HG03558 (cell line): ENCODE measurements at regions not wholly inside any gene's neighbourhood (a gene's known extent, or its start where the extent isn't known, plus 50 kb on each side); places are given as distances from the start of the nearest gene placed in this dataset.

ENCODE experiments used
- ATAC-seq: cut with Tn5 transposase; IDR thresholded peaks from one replicate; pipeline ENCODE4 v1.9.1; 2021; ENCODE audit warnings: moderate number of reproducible peaks; ENCODE audit not compliant: unreplicated experiment; ENCODE audit errors: extremely low read depth

DNA sequence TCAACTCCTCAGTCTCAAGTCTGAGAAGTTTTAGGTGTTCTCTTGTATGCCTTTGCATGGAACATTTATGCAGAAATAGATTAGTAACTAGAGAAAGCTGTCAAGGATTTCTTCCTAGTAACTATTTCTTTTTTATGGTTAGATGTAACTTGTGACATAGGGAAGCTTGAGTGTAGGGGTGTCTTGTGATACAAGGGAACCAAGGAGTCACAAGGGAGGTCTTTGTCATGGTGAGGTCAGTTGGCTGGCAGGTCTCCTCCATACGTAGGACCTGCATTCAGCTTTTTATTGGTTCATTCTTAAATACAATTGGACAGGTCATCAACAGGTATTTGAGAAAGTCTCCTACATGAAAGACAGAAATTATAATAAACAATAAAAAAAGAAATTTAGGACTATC lies 394.0 kb upstream of the CCDC196 start:
- ATAC-seq, result no peak

- ATAC-seq, result no peak
Observed at GRCh38 chr14:66092748-66093147, 393.4 kb upstream of the CCDC196 start.

DNA sequence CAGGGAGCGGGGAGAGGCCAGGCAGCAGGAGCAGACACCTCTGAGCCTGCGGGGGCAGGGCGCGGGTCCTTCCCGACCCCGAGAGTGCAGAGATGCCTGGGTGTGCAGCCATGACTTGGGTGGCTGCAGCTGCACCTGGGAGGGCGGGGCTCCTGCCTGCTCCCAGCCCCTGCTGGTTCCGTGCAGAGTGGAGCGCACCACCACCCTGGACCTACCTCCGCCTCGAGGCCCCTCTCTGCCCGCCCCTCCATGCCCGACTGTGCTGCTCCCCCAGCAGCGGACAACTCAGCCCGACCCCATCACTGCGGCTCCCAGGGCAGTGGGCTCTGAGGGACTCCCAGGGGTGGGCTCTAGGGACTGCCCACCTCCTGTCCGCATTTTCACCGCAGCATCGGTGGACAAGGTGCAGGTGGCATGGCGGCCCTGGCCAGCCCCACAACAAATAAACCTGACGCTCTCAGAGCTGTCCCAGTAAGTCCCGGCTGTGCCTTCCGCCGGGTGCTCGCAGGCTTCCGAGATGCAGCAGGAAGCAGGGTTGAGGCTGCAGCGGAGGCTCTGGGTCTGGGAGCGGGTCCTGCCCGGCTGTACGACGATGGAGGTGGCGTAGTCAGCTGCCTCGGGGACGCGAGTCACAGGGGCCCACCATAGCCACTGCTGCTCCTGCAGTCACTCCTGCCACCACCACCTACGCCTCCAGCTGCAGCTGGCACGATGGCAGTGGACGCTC lies 392.0 kb upstream of the CCDC196 start:
- no peak for ATAC-seq

DNA sequence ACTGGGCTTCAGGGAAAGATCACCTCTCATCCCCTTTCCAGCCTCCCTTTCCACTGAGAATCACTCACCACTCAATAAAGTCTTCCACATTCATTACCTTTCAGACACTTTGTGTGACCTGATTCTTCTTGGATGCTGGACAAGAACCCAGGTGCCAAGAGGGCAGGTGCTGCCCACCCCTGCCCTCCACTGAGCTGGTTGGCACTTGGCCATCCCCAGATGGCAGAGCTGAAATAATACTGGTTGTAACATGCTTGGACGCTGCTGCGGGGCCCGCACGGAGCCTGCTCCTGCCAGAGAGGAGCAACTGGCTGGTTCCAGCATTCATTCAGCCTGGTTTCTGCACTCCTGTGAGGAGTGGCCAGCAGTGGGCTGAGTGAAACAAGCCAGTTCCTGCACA lies 386.7 kb upstream of the CCDC196 start:
- no peak for ATAC-seq

DNA sequence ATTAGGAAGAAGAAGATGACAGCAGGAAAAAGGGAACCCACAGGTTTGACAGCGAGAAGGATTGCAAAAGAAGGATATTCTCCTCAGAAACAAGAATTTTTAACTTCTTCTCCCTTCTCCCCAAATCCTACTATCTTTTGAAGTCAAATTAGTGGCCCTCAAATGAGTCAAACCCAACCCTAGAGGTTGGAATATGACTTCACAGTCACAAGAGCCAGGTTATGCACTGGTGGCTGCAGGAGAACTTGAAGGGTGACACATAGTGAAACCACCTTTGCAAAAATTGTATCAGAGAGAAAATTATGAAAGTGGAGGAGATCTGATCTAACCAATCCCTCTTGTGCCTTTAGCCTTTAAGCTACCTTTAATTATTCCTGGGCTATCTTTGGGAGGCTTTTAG lies 386.2 kb upstream of the CCDC196 start:
- ATAC-seq, result no peak

DNA sequence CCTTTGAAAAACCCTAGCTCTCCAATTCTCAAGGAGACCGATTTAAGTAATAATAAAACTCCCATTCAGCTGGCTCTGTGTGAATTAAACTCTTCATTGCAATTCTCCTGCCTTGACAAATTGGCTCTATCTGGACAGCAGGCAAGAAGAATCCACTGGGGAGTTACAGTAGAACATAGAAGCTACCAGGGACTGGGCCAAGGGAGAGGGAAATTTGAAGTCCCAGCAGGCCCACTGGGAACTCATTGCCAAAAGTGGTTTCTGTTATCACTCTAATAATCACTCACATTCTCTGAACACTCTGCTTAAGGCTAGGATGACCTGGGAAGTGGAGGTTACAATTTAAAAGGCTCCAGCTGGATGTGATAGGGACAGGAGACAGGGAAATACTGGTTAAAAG lies 384.5 kb upstream of the CCDC196 start:
- ATAC-seq, result no peak

GRCh38 chr14:66104486-66104885 lies 381.7 kb upstream of the CCDC196 start:
- no peak for ATAC-seq

- ATAC-seq, result no peak
Observed at GRCh38 chr14:66105815-66106214, 380.4 kb upstream of the CCDC196 start.

- ATAC-seq, result no peak
Observed at GRCh38 chr14:66109426-66109825, 376.7 kb upstream of the CCDC196 start.

DNA sequence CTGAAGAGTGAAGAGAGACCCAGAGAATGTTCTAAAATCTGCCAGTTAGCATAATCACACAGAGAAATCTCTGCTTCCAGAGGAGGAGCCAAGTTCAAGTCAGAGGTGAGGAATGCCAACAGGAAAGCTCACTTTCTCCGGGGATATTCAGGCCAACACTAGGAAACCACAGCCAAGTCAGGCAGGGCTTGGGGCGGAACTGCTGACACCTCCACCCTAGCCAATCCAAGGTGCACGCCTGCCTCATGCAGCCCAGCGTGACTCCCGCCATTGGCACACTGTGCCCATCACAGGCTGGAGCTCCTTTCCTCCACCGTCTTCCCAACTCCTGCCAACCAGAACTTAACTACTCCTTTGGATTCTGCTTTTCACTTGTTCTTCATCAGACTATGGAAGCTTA lies 374.3 kb upstream of the CCDC196 start:
- no peak for ATAC-seq

GRCh38 chr14:66114071-66114470 lies 372.1 kb upstream of the CCDC196 start:
- ATAC-seq, result no peak

- no peak for ATAC-seq
Observed at GRCh38 chr14:66115740-66116502, 370.2 kb upstream of the CCDC196 start.

DNA sequence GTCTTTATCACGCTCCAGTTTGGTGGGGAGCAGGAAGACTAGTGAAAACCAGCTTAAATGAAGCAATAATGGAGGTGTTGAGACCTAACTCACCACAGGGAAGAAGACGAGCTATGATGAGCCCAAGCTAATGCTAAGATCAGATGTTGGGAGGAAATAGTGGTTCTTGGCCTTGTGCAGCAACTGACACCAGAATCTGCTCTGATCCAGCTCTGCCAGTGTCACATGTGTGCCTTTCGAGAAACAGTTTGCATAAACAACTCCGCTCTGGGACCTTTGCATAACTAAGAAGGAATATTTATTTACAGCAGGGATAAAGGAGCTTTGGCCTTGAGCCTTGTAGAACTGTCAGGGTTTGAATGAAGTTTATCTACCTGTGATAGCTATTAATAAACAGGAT lies 369.4 kb upstream of the CCDC196 start:
- ATAC-seq, result no peak

DNA sequence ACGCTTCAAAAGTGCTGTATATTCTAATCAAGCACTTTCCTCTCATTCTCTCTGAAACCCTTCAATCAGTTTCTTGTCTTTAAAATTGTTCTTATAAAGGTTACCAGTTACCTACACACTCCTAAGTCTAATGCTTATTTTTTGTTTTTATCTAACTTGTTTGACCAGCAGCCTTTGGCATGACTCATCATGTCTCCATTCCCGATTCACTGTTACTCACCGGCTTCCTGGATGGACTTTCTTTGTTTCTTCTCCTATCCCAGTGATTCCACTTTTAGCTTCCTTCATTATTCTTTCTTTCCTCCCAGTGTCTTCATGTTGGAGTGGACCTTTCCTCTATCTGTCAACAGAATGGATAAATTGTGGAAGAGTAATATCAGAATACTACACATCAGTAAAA lies 368.6 kb upstream of the CCDC196 start:
- ATAC-seq, result no peak

DNA sequence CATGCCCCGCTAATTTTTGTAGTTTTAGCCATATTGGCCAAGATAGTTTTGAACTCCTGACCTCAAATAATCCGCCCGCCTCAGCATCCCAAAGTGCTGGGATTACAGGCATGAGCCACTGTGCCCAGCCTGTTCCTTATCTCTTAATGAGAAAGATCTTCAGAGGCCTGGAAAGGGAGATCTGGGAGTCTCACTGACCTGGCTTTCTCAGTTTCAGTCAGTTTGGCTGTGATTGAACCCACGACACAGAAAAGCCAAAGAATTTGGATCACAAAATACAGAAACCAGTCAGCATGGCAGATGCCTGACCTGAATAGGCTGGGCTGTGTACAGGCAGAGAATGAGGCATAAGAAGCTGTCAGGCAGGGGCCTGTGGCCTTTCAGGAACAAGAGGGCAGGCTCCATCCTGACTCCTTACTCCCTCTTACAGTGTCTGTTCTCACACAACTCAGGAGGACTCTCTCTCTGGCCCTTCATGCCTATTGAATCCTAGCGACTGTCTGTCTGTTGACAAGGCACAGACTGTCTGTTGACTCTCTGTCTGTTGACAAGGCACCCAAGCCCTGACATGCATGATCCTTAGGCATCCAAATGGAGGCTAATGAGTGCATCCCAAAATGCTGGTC lies 366.5 kb upstream of the CCDC196 start:
- ATAC-seq, result no peak

- ATAC-seq, result no peak
Observed at GRCh38 chr14:66120402-66120801, 365.8 kb upstream of the CCDC196 start.

DNA sequence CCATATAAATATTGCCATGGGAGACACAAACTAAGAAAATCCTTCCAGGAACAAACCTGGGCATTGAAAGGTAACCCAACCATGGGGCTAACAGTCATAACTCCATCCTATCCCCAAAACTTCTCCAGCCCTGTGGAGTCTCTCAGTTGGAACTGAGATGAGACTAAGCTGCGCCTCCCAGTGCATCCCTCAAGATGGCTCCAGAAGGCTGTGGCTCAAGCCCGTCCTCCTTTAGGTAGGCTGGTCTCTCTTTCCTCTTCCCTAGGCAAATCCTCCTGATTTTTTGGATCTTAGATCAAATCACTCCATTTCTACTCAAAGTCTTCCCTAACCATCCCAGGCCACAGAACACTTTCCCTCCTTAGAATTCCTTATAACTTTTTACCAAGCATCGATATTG lies 364.3 kb upstream of the CCDC196 start:
- no peak for ATAC-seq

DNA sequence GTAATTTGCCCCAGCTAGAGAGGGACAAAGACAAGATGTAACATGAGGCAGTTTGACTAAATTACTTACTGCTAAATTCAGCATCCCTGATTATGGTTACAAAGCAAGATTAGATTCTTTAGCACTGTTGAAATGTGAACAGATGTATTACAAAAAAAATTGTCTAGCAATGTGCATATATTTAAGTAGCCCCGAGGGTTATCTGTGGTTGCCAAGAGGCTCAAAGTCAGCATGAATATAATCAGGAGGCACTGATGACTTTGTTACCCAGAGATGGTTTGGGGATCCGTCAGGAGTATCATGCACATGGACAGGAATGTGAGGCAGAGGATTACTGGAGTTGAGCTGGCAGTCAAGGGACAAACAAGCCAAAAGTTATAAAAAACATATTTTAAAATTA lies 356.9 kb upstream of the CCDC196 start:
- ATAC-seq, result no peak

GRCh38 chr14:66131111-66131510 lies 355.1 kb upstream of the CCDC196 start:
- ATAC-seq, result no peak

- no peak for ATAC-seq
Observed at GRCh38 chr14:66133666-66134065, 352.5 kb upstream of the CCDC196 start.

GRCh38 chr14:66135831-66136230 lies 350.3 kb upstream of the CCDC196 start:
- ATAC-seq, result no peak
